Endothelial cell of umbilical vein (primary cell): ENCODE measurements at regions not wholly inside any gene's neighbourhood (a gene's known extent, or its start where the extent isn't known, plus 50 kb on each side); places are given as distances from the start of the nearest gene placed in this dataset.
"Not testable (repeated sequence)": the region's sequence is repeated elsewhere in the genome, so short reads cannot be mapped to it uniquely, and the experiment has no call there.

Source experiments
- BruUV-seq: library from RNA; stranded (reverse); fragments of 400-500 nt; replicated peaks from 2 replicates; lab custom pipeline; 2021; lab: Mats Ljungman, UMichigan
- CTCF ChIA-PET: fragments of 300-600, 350-600 bp; sonication (Branson Sonifier 250); formaldehyde crosslinking; loops from one replicate; lab custom pipeline; 2021; ENCODE audit warnings: antibody characterized with exemption, inconsistent platforms; lab: Charles Lee
- POLR2A ChIA-PET: fragments of 300-600, 350-600 bp; sonication (Branson Sonifier 250); formaldehyde crosslinking; loops from one replicate; lab custom pipeline; 2021; ENCODE audit warnings: antibody characterized with exemption, inconsistent platforms; lab: Charles Lee
- DNase-seq: peaks from one replicate; pipeline ENCODE4 v3.0.0-alpha.2; 2011; ENCODE audit warnings: low read depth, low spot score
- FAIRE-seq: peaks from 2 replicates; lab custom pipeline; 2011; peaks lifted over from hg19 to GRCh38; lab: Jason Lieb, UNC
- H2AFZ ChIP-seq: 2 replicates; pipeline ENCODE4 v1.6.0; 2012; ENCODE audit warnings: low read depth, low read length, control low read depth, inconsistent platforms
- H3K27ac ChIP-seq: 2 replicates; pipeline ENCODE4 v1.5.1; 2011; ENCODE audit warnings: low read depth, mild to moderate bottlenecking, control low read depth, low read length, moderate library complexity; ENCODE audit not compliant: insufficient read depth
- H3K27me3 ChIP-seq, 2 experiments: 2 replicates each; pipeline versions ENCODE4 v1.6.0 to v1.6.1; 2011; ENCODE audit warnings: low read length in 2 of 2, mixed read lengths in 1 of 2; ENCODE audit not compliant: control insufficient read depth in 2 of 2, insufficient read depth in 2 of 2
- H3K36me3 ChIP-seq, 2 experiments: 2 replicates in 1 of 2; 3 replicates in 1 of 2; pipeline ENCODE4 v1.5.1; 2011; ENCODE audit warnings: low read length in 2 of 2, mild to moderate bottlenecking in 1 of 2, moderate library complexity in 1 of 2; ENCODE audit not compliant: control insufficient read depth in 2 of 2, insufficient read depth in 2 of 2; ENCODE audit errors: extremely low read depth in 1 of 2
- H3K4me1 ChIP-seq: 3 replicates; pipeline ENCODE4 v1.5.1; 2011; ENCODE audit warnings: mild to moderate bottlenecking, low read length; ENCODE audit not compliant: control insufficient read depth, insufficient read depth; ENCODE audit errors: extremely low read depth
- H3K4me2 ChIP-seq: 2 replicates; pipeline ENCODE4 v1.6.1; 2011; ENCODE audit warnings: low read length, control low read depth, mixed read lengths; ENCODE audit not compliant: insufficient read depth
- H3K4me3 ChIP-seq, 3 experiments: fragments of 200-600 bp in 1 of 3; sonication (generic), shearing (Covaris generic) in 1 of 3; replicated peaks in 1 of 3; 2 replicates each; pipeline ENCODE4 v1.5.1; 2011 to 2016; ENCODE audit warnings: control low read depth in 3 of 3, low read length in 3 of 3, mild to moderate bottlenecking in 2 of 3, inconsistent platforms in 1 of 3, low read depth in 1 of 3, moderate library complexity in 1 of 3; ENCODE audit not compliant: insufficient read depth in 1 of 3
- H3K79me2 ChIP-seq: 2 replicates; pipeline ENCODE4 v1.6.0; 2012; ENCODE audit warnings: low read length, inconsistent platforms; ENCODE audit not compliant: control insufficient read depth, insufficient read depth
- H3K9ac ChIP-seq: replicated peaks from 2 replicates; pipeline ENCODE3; 2011; ENCODE audit warnings: low read length, control low read depth; ENCODE audit not compliant: insufficient read depth; ENCODE audit errors: extremely low read depth
- H3K9me1 ChIP-seq: replicated peaks from 3 replicates; pipeline ENCODE4 v1.6.0; 2011; ENCODE audit warnings: mild to moderate bottlenecking, low read length; ENCODE audit not compliant: control insufficient read depth, insufficient read depth; ENCODE audit errors: extremely low read depth
- H3K9me3 ChIP-seq: replicated peaks from 2 replicates; pipeline ENCODE4 v1.5.1; 2012; ENCODE audit warnings: low read length, inconsistent platforms; ENCODE audit not compliant: control insufficient read depth, insufficient read depth
- H4K20me1 ChIP-seq: replicated peaks from 2 replicates; pipeline ENCODE3; 2011; ENCODE audit warnings: mild to moderate bottlenecking, low read length; ENCODE audit not compliant: control insufficient read depth, insufficient read depth; ENCODE audit errors: extremely low read depth
- EZH2 ChIP-seq: IDR thresholded peaks from 2 replicates; pipeline ENCODE4 v1.6.1; 2012; ENCODE audit warnings: borderline replicate concordance, low read depth, mild to moderate bottlenecking, moderate library complexity, low read length, inconsistent platforms; ENCODE audit not compliant: severe bottlenecking
- FOS ChIP-seq: IDR thresholded peaks from 2 replicates; pipeline ENCODE4 v1.6.1; 2011; ENCODE audit warnings: mild to moderate bottlenecking, low read length, moderate library complexity, borderline replicate concordance; ENCODE audit not compliant: insufficient read depth
- GATA2 ChIP-seq: IDR thresholded peaks from 2 replicates; pipeline ENCODE4 v1.7.0; 2011; ENCODE audit warnings: low read depth, mild to moderate bottlenecking, moderate library complexity, mixed read lengths, low read length; ENCODE audit not compliant: insufficient read length, insufficient read depth
- JUN ChIP-seq: IDR thresholded peaks from 2 replicates; pipeline ENCODE4 v1.6.1; 2011; ENCODE audit warnings: borderline replicate concordance, low read depth; ENCODE audit not compliant: insufficient read length, insufficient read depth
- MAX ChIP-seq: IDR thresholded peaks from 2 replicates; pipeline ENCODE4 v1.6.1; 2011; ENCODE audit not compliant: insufficient read depth, insufficient read length
- POLR2A ChIP-seq: IDR thresholded peaks from 2 replicates; pipeline ENCODE4 v1.6.1; 2012; ENCODE audit warnings: low read depth, mild to moderate bottlenecking, control low read depth, low read length
- dilution Hi-C: fragments of 300-500 bp; cut with MboI; formaldehyde crosslinking; loops from one replicate; pipeline ENCODE4 v1.15.0; 2019; ENCODE audit warnings: low sequenced_read_pairs; ENCODE audit not compliant: extremely low pct_ligation_motif_present
- intact Hi-C: fragments of 100-400 bp; cut with micrococcal nuclease; formaldehyde crosslinking; loops from one replicate; pipeline ENCODE4 v1.10.0; 2022

GRCh38 chr16:60357876-60358522 is 1623.9 kb upstream of the GOT2 start:
- H4K20me1 ChIP-seq, H3K4me1 ChIP-seq, H2AFZ ChIP-seq, DNase-seq, H3K27me3 ChIP-seq, CTCF ChIA-PET, H3K9ac ChIP-seq, H3K79me2 ChIP-seq, POLR2A ChIA-PET, BruUV-seq, dilution Hi-C loops, H3K9me1 ChIP-seq, H3K4me3 ChIP-seq, H3K9me3 ChIP-seq, H3K27ac ChIP-seq, intact Hi-C loops, H3K4me2 ChIP-seq, H3K36me3 ChIP-seq, FAIRE-seq: not testable (repeated sequence)

- Histone ChIP-seq H3K36me3 (no peaks in the 10 kb centered on the region), H3K27me3 (no peaks in the 10 kb centered on the region), H2AFZ (no peak overlapping the region), H3K27ac (no peak overlapping the region), H3K4me2 (no peak overlapping the region), H3K79me2 (no peaks in the 10 kb centered on the region), H4K20me1 (no peaks in the 10 kb centered on the region), H3K9me1 (no peaks in the 10 kb centered on the region), H3K9me3 (no peaks in the 10 kb centered on the region), H3K9ac (no peak overlapping the region), H3K4me3 (no peak overlapping the region), H3K4me1 (no peaks in the 10 kb centered on the region)
- TF ChIP-seq GATA2 (no peak), JUN (no peak), MAX (no peak), FOS (no peak), POLR2A (no peak), EZH2 (no peak)
- dilution Hi-C loops (no loop called here), intact Hi-C loops (no loop called here)
- no peak for FAIRE-seq
- no TSS peak for BruUV-seq
- DNase-seq = no peak
- POLR2A ChIA-PET = no interaction called here
- CTCF ChIA-PET = no interaction called here
Measured at GRCh38 chr16:60346256-60346655, 1612.1 kb upstream of the GOT2 start.
